ENCODE measurements at regions not wholly inside any gene's neighbourhood (a gene's known extent, or its start where the extent isn't known, plus 50 kb on each side); places are given as distances from the start of the nearest gene placed in this dataset.
"Not testable (repeated sequence)": the region's sequence is repeated elsewhere in the genome, so short reads cannot be mapped to it uniquely, and the experiment has no call there.

DNA sequence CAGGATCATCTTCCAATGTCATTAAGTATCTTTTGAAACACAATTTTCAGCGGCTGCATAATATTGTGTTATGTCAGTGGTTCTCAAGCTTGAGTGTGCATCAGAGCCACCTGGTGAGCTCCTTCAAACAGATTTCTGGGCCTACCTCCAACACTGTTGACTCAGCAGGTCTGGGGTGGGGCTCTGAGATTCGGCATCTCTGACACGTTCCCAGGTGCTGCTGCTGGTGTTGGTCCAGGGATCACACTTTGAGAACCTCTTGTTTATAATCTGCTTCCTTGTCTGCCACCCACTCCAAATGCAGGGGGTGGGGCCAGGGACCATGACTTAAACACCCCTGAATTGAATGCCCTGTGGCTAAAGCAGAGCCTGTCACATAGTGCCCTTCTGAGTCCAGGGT is 73.8 kb upstream of the HNF1B start:
- Histone ChIP-seq H3K9me3 (ENCODE audit: control insufficient read depth, low read length) (no peaks in the 10 kb centered on the region), H3K4me1 (ENCODE audit: control insufficient read depth, insufficient read depth, low read length, poor library complexity, severe bottlenecking) (peaks cover 28% of the 10 kb centered on the region), H3K36me3 (ENCODE audit: control insufficient read depth, insufficient read depth, low read length) (no peaks in the 10 kb centered on the region), H3K4me3 (ENCODE audit: extremely low read depth, insufficient read depth, low read length, poor library complexity, severe bottlenecking) (no peak overlapping the region), H3K27ac (ENCODE audit: low read depth, low read length, severe bottlenecking) (no peak overlapping the region)
- WGBS, 2 experiments (ENCODE audit: insufficient coverage in 2 of 2): 76 to 85% methylated on average over 2 of the region's 3 CpGs

DNA sequence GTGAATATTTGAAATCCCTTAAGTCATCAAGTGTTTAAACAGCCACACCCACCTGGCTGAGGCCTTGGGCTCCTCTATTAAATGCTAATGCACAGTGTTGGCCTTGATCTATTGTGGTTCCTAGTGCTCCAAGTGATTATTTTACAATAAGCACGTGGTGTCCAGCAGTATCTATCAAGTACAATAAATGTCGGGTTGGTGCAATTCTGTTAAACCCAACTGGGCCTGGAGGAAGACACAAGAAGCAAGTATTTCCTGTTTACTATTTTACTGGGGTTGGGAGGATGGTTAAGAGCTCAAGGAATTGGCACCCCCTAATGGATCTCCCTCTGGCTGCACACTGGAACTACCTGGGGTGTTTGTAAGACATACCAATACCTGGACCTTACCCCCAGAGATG is 72.1 kb upstream of the HNF1B start:
- Histone ChIP-seq H3K27ac (ENCODE audit: low read depth, low read length, severe bottlenecking) (no peak overlapping the region), H3K9me3 (ENCODE audit: control insufficient read depth, low read length) (no peaks in the 10 kb centered on the region), H3K4me1 (ENCODE audit: control insufficient read depth, insufficient read depth, low read length, poor library complexity, severe bottlenecking) (peaks cover 32% of the 10 kb centered on the region), H3K36me3 (ENCODE audit: control insufficient read depth, insufficient read depth, low read length) (no peaks in the 10 kb centered on the region), H3K4me3 (ENCODE audit: extremely low read depth, insufficient read depth, low read length, poor library complexity, severe bottlenecking) (no peak overlapping the region)
- 70 to 87% methylated on average over 2 of the region's 2 CpGs for WGBS, 2 experiments (ENCODE audit: insufficient coverage in 2 of 2)

DNA sequence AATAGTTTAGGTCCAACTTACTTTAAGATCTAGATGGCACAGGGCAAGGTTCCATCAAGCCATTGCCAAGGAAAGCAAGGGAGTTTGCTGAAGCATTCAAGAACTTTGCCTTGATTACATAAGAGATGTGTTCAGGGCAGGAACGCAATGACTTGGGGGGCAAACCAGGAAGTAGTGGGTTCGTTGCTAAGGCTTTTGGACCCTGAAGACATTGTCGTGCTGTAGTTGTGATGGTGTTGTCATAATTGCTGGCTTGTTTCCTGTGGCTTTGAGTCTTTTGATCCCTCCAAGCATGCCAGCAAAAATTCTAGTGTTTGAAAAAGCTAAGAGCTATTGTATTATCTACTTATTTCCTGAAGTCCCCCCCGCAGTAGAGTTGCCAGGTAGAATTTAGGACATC is 70.7 kb upstream of the HNF1B start:
- WGBS, 2 experiments (ENCODE audit: insufficient coverage in 2 of 2): 80 to 85% methylated on average over 1 to 2 of the region's 4 CpGs

DNA sequence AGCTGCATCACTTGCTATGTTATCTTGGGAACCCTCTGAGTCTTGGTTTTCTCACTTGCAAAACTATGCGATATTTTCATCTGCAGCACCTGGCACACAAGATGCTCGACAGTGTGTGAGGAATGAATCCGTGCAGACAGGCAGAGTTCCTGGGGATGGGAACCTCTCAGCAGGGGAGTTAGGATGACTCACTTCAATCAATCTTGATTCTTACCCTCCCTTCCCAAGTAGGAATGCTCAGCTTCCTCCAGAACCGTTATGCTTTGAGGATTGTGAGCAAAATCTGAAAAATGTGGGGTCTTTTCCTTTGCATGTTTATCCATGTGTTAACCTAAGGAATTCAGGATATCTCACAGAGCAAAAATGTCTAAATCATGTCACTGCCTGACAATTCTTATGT is 68.9 kb upstream of the HNF1B start:
- Histone ChIP-seq H3K4me3 (ENCODE audit: extremely low read depth, insufficient read depth, low read length, poor library complexity, severe bottlenecking) (no peak overlapping the region), H3K9me3 (ENCODE audit: control insufficient read depth, low read length) (no peaks in the 10 kb centered on the region), H3K36me3 (ENCODE audit: control insufficient read depth, insufficient read depth, low read length) (no peaks in the 10 kb centered on the region), H3K27ac (ENCODE audit: low read depth, low read length, severe bottlenecking) (peak overlapping the region; percentile 32), H3K4me1 (ENCODE audit: control insufficient read depth, insufficient read depth, low read length, poor library complexity, severe bottlenecking) (peaks cover 19% of the 10 kb centered on the region)
- 29 to 80% methylated on average over 1 to 3 of the region's 4 CpGs for WGBS, 2 experiments (ENCODE audit: insufficient coverage in 2 of 2)

More for the DNA sequence above, 70.7 kb upstream of the HNF1B start:
- H3K4me1 ChIP-seq (ENCODE audit: control insufficient read depth, insufficient read depth, low read length, poor library complexity, severe bottlenecking): peaks cover 28% of the 10 kb centered on the region
- no peaks in the 10 kb centered on the region for H3K9me3 ChIP-seq (ENCODE audit: control insufficient read depth, low read length)
- no peak overlapping the region for H3K27ac ChIP-seq (ENCODE audit: low read depth, low read length, severe bottlenecking)
- H3K4me3 ChIP-seq (ENCODE audit: extremely low read depth, insufficient read depth, low read length, poor library complexity, severe bottlenecking): no peak overlapping the region
- H3K36me3 ChIP-seq (ENCODE audit: control insufficient read depth, insufficient read depth, low read length): no peaks in the 10 kb centered on the region

DNA sequence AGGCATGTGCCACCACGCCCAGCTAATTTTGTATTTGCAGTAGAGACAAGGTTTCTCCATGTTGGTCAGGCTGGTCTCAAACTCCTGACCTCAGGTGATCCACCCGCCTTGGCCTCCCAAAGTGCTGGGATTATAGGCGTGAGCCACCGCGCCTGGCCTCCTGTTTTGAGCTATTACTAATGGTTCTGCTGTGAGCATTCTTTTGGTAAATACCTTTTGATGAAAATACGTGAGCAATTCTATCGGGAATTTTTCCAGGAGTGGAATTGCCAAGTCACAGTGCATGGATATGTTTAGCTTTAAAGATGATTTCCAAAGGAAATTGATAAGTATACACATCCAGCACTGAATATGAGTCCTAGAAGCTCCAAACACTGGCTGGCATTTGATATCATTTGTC is 64.0 kb upstream of the HNF1B start:
- not testable (repeated sequence) for H3K27ac ChIP-seq (ENCODE audit: low read depth, low read length, severe bottlenecking); H3K36me3 ChIP-seq (ENCODE audit: control insufficient read depth, insufficient read depth, low read length); H3K9me3 ChIP-seq (ENCODE audit: control insufficient read depth, low read length); H3K4me1 ChIP-seq (ENCODE audit: control insufficient read depth, insufficient read depth, low read length, poor library complexity, severe bottlenecking); H3K4me3 ChIP-seq (ENCODE audit: extremely low read depth, insufficient read depth, low read length, poor library complexity, severe bottlenecking)
- 93% methylated on average over 5 of the region's 7 CpGs for WGBS, 2 experiments (ENCODE audit: insufficient coverage in 2 of 2)

DNA sequence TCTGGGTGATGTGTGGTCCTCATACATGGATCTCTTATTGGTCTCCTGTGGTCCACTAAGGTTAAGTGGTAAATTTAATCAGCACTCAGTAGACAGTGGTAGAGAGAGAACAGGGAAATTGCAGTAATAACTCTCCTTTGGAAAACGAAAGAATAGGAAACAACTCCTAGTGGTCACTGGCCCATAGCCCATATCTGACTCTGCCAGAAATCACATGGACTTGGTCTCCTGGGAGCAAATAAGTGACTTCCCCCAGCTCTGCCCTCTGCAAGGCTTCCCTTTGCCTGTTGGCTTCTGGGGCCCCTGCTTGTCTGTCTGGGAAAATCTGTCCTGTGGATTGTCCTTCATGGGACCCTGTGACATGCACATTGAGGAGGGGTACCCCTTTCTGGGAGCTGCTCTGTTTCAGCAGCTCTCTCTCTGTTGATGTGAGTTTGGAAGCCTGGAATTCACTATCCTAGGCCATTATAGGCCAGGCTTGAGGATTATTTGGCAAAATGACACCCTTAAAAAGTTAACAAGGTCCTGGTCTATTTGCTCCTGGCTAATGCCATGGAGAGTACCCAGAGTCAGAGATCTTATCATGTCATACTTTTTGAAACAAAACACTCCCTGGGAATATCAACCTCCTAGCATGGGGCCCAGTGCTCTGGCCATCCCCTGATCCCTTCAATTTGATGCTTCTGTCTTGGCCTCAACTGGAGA is 58.0 kb upstream of the HNF1B start:
- Histone ChIP-seq H3K27ac (ENCODE audit: low read depth, low read length, severe bottlenecking) (no peak overlapping the region), H3K4me3 (ENCODE audit: extremely low read depth, insufficient read depth, low read length, poor library complexity, severe bottlenecking) (no peak overlapping the region), H3K36me3 (ENCODE audit: control insufficient read depth, insufficient read depth, low read length) (no peaks in the 10 kb centered on the region), H3K4me1 (ENCODE audit: control insufficient read depth, insufficient read depth, low read length, poor library complexity, severe bottlenecking) (no peaks in the 10 kb centered on the region), H3K9me3 (ENCODE audit: control insufficient read depth, low read length) (peaks cover 7% of the 10 kb centered on the region)
- WGBS, 2 experiments (ENCODE audit: insufficient coverage in 2 of 2): no CpG with 5 or more reads among the region's 1 CpG

DNA sequence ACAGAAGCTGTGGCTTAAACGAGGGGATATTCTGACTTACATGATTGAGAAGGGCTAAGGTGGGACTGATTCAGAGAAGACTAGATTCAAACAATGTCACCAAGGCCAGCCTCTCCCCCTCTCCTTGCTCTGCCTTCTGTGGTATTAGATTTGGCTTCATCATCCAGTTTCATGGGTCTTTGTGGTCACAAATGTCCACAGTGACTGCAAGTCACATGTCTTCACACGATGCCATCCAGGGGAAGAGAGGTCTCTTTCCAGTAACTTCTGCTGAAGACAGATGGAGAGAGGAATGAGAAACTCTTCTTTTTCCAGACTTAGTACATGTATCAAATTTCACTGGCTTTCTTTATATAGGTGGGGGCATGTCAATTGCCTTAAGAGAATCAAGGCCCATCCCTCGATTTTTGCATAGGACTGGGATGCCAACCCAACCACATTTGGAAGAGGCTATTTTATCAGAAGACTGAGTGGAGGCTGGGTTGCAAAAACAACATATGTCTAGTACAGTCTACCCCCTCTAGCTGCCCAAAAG is 57.3 kb upstream of the HNF1B start:
- Histone ChIP-seq H3K4me1 (ENCODE audit: control insufficient read depth, insufficient read depth, low read length, poor library complexity, severe bottlenecking) (no peaks in the 10 kb centered on the region), H3K9me3 (ENCODE audit: control insufficient read depth, low read length) (peaks cover 9% of the 10 kb centered on the region), H3K36me3 (ENCODE audit: control insufficient read depth, insufficient read depth, low read length) (no peaks in the 10 kb centered on the region), H3K4me3 (ENCODE audit: extremely low read depth, insufficient read depth, low read length, poor library complexity, severe bottlenecking) (no peak overlapping the region), H3K27ac (ENCODE audit: low read depth, low read length, severe bottlenecking) (no peak overlapping the region)
- WGBS, 2 experiments (ENCODE audit: insufficient coverage in 2 of 2): 83 to 100% methylated on average over 2 of the region's 3 CpGs

DNA sequence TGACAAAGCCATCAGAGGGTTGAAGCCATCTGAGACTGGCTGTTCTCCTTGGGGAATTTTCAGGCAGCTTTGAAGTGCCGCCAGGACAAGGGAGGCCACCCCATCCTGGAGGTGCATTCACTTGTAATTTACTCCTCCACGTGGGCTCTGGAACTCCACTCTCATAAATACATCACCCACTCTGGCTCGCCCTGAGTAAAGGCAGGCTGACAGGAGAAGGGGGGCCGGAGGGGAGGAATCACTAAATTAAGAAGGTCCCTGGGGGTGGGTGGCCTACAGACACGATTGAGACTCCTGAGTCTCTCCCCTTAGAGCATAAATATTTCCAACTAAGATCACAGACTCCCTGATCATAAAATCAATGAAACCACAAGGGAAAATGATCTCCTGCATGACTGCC is 56.3 kb upstream of the HNF1B start:
- Histone ChIP-seq H3K27ac (ENCODE audit: low read depth, low read length, severe bottlenecking) (no peak overlapping the region), H3K4me1 (ENCODE audit: control insufficient read depth, insufficient read depth, low read length, poor library complexity, severe bottlenecking) (no peaks in the 10 kb centered on the region), H3K36me3 (ENCODE audit: control insufficient read depth, insufficient read depth, low read length) (no peaks in the 10 kb centered on the region), H3K9me3 (ENCODE audit: control insufficient read depth, low read length) (peaks cover 9% of the 10 kb centered on the region), H3K4me3 (ENCODE audit: extremely low read depth, insufficient read depth, low read length, poor library complexity, severe bottlenecking) (no peak overlapping the region)
- 90% methylated on average over 2 of the region's 5 CpGs; no CpG with 5 or more reads in 1 of the 2 experiments for WGBS, 2 experiments (ENCODE audit: insufficient coverage in 2 of 2)

DNA sequence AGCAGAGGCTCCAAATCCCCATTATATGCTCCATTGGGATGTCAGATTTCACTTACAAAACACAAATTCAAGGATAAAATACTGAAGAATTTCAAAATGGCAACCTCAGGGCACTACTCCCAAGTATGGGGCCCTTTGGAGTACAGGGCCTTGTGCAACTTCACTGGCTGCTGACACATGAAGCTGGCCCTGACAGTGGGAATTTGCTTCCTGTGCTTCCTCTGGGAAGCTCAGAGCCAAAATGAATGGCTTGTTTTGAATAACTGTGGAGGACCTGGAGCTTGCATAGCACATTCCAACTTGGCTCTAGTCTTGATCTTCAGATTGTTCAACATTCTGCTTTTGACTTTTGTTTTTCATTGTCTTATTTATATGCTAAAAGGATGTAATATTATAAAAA is 52.3 kb upstream of the HNF1B start:
- Histone ChIP-seq H3K27ac (ENCODE audit: low read depth, low read length, severe bottlenecking) (no peak overlapping the region), H3K4me3 (ENCODE audit: extremely low read depth, insufficient read depth, low read length, poor library complexity, severe bottlenecking) (no peak overlapping the region), H3K9me3 (ENCODE audit: control insufficient read depth, low read length) (peaks cover 6% of the 10 kb centered on the region), H3K36me3 (ENCODE audit: control insufficient read depth, insufficient read depth, low read length) (no peaks in the 10 kb centered on the region), H3K4me1 (ENCODE audit: control insufficient read depth, insufficient read depth, low read length, poor library complexity, severe bottlenecking) (peaks cover 4% of the 10 kb centered on the region)

DNA sequence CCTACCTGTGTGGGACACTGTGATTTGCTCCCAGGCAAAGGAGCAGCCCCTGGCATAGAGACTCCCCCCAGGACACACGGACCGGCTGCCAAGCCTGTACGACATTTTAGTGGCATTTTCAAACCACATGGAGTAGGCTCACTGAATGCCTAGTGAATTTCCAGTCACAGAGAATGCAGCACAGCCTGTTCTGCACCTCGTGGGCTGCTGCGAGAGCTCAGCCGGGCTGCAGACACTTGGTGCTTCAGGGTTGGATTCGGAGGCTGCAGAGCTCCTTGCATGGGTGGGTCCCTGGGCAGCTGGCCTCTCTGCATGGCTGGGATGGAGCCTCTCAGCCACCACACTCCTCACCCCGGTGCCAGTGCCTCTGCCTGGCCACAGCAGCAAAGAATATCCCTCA is 51.2 kb upstream of the HNF1B start:
- peaks cover 6% of the 10 kb centered on the region for H3K9me3 ChIP-seq (ENCODE audit: control insufficient read depth, low read length)
- no peak overlapping the region for H3K27ac ChIP-seq (ENCODE audit: low read depth, low read length, severe bottlenecking)
- 77 to 87% methylated on average over 7 of the region's 8 CpGs for WGBS, 2 experiments (ENCODE audit: insufficient coverage in 2 of 2)
- H3K4me3 ChIP-seq (ENCODE audit: extremely low read depth, insufficient read depth, low read length, poor library complexity, severe bottlenecking): no peak overlapping the region
- H3K4me1 ChIP-seq (ENCODE audit: control insufficient read depth, insufficient read depth, low read length, poor library complexity, severe bottlenecking): peaks cover 5% of the 10 kb centered on the region
- no peaks in the 10 kb centered on the region for H3K36me3 ChIP-seq (ENCODE audit: control insufficient read depth, insufficient read depth, low read length)
